ENCODE measurements at regions not wholly inside any gene's neighbourhood (a gene's known extent, or its start where the extent isn't known, plus 50 kb on each side); places are given as distances from the start of the nearest gene placed in this dataset.
"Not testable (repeated sequence)": the region's sequence is repeated elsewhere in the genome, so short reads cannot be mapped to it uniquely, and the experiment has no call there.

GRCh38 chr7:56449762-56450161, 333.5 kb upstream of the NUPR2 start:
- DNase-seq: no peak

DNA sequence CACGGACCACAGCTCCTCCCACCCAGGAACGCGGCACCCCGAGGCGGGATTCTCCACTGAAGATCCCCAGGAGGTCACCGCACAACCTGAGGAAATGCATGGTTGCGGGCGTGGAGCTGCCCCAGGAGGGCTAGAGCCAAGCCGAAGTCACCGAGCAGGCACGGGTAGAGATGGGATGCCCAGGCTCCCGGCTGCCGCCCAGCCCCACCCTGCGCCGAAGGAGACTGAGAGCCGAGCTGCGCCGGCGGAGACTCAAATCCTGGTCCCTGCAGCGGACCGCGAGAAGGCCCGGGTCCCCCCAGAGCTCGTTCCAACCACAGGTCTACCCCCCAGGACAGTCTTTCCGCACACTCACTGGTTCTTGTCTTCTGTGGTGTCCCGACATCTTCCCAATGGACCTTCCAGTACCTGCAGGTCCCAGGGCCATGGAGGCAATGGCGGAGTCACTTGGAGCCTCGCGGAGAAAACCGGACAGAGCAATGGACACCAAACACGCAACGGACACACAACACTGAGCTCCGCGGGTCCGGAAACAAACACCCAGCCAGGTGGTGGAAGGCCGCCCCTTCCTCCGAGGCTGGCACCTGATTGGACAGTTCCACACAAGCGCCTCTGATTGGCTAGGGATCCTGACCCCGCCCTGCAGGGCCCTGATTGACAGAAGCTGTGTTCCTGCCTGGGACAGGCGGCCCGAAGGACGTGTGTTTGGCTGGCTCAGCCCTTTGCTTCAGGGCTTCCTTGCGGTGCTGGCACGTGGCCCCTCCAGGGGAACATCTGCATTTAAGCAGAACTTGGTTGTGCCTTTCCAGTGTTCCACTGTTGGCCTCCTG, 331.9 kb upstream of the NUPR2 start:
- no peak for DNase-seq

DNA sequence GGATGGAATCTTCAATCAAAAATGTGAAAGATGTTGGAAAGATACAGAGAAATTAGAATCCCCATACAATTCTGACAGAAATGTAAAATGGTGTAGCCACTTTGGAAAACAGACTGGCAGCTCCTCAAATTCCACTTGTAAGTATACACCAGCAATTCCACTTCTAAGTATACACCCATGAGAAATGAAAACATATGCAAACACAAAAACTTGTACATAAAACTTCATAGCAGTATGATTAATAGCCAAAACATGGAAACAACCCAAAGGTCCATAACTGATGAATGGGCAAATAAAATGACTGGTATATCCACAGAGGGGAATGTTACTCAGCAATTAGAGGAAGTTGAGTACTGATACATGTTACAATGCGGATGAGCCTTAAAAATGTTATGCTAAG, 304.3 kb upstream of the NUPR2 start:
- not testable (repeated sequence) for DNase-seq

GRCh38 chr7:56375173-56375572, 259.0 kb upstream of the NUPR2 start:
- no peak for DNase-seq

DNA sequence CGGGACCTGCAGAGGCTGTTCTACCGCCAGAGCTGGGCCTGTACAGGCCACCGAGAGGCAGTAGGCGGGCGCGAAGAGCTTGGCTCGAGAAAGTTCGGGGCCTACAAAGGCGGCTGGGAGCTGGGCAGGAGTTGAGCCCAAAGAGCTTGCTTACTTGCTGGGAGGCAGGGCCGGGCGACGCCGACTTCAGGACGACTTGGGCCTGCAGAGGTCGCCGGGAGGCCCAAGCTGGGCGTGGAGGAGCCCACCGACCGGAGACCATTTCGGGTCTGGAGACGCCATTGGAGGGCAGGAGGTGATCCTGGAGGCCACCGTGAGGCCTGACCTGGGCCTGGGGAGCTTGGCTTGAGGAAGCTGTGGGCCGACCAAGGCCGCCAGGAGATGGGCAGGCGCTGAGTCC, 258.4 kb upstream of the NUPR2 start:
- DNase-seq: not testable (repeated sequence)

- peak; percentile 43 for DNase-seq
These were observed 257.1 kb upstream of the NUPR2 start for GRCh38 chr7:56373314-56373713.

DNA sequence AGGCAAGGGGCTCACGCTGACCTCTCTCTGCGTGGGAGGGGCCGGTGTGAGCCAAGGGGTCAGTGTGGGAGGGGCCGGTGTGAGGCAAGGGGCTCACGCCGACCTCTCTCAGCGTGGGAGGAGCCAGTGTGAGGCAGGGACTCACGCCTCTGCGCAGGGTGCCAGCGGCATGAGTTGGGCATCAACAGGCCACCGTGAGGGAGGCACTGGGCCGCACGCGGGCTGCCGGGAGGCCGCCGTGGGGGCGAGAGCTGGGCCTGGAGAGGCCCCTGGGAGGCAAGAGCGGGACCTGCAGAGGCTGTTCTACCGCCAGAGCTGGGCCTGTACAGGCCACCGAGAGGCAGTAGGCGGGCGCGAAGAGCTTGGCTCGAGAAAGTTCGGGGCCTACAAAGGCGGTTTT, 255.6 kb upstream of the NUPR2 start:
- peak; percentile 13 for DNase-seq

DNA sequence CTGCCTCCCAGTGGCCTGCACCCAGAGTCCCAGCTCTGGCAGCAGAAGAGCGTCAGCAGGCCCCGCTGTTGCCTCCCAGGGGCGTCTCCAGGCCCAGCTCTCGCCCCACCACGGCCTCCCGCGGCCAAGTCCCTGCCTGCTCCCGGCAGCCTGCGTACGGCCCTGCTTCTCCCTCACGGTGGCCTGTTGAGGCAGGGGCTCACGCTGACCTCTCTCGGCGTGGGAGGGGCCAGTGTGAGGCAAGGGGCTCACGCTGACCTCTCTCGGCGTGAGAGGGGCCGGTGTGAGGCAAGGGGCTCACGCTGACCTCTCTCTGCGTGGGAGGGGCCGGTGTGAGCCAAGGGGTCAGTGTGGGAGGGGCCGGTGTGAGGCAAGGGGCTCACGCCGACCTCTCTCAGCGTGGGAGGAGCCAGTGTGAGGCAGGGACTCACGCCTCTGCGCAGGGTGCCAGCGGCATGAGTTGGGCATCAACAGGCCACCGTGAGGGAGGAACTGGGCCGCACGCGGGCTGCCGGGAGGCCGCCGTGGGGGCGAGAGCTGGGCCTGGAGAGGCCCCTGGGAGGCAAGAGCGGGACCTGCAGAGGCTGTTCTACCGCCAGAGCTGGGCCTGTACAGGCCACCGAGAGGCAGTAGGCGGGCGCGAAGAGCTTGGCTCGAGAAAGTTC, 254.1 kb upstream of the NUPR2 start:
- not testable (repeated sequence) for DNase-seq

- not testable (repeated sequence) for DNase-seq
These were observed 251.7 kb upstream of the NUPR2 start for GRCh38 chr7:56367914-56368313.

DNA sequence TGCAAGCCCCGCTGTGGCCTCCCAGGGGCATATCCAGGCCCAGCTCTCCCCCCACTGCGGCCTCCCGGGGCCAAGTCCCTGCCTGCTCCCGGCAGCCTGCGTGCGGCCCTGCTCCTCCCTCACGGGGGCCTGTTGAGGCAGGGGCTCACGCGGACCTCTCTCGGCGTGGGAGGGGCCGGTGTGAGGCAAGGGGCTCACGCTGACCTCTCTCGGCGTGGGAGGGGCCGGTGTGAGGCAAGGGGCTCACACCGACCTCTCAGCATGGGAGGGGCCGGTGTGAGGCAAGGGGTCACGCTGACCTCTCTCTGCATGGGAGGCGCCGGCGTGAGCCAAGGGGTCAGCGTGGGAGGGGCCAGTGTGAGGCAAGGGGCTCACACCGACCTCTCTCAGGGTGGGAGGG, 251.2 kb upstream of the NUPR2 start:
- not testable (repeated sequence) for DNase-seq

DNA sequence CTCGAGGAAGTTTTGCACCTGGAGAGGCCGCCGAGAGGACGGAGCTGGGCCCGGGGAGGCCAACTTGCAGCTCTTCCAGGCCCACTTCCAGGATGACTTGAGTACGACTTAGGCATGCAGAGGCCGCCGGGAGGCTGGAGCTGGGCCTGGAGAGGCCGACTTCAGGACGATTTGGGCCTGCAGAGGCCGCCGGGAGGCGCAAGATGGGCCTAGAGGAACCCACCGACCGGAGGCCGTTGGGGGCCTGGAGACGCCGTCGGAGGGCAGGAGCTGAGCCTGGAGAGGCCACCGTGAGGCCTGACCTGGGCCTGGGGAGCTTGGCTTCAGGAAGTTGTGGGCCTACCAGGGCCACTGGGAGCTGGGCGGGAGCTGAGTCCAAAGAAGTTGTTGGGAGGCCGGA, 250.5 kb upstream of the NUPR2 start:
- DNase-seq: not testable (repeated sequence)

- not testable (repeated sequence) for DNase-seq
These were observed 236.4 kb upstream of the NUPR2 start for GRCh38 chr7:56352576-56352975.

DNA sequence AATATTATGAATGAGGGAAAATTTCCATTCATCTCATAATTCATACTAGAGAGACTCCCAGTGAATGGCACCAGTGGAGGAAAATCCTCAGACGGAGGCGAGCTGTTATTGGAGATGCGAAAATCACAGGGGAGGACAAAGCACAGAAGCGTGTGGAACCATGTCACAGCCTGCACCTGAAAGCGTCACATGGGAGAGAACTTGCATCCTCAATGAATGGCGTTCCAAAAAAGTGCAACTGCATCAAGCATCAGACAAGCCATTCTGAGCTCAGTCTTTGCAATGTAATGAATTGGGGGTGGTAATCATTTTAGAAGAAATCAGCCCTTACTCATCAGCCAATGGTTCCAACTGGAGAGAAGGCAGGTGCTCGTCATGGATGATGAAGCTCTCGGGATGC, 235.0 kb upstream of the NUPR2 start:
- not testable (repeated sequence) for DNase-seq

DNA sequence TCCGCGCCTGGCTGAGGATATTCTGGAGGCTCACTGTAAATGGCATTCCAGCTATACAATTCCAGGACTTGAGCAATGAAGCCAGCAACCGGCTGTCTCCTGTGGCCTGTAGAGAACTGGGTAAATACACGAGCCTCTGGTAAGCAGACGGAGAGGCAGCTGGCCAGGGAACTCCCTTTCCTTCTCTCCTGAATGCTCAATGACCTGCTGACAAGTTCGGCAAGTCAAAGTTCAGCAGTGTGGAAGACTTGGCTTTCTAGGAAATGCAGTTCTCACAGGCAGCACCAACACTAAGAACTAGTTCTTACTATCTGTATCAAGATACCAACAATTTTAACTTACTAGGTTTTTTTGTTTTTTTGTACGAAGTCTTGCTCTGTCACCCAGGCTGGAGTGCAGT, 232.1 kb upstream of the NUPR2 start:
- DNase-seq: not testable (repeated sequence)

DNA sequence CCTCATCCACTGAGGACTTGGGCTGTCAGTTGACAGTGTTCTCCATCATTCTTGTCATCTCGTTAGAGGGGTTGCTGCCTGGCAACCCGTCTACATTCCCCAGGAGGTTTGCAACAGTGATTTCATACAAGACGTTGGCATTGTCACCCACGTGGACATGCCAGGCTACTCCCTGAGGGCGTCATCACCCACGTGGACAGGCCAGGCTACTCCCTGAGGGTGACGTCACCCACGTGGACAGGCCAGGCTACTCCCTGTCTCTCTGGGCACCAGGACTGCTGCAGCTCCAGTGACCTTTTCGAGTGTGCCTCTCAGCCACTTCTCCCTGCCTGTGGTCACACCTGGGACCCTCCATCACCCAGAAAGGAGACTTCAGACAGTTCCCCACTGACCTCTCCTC, 212.1 kb upstream of the NUPR2 start:
- not testable (repeated sequence) for DNase-seq

DNA sequence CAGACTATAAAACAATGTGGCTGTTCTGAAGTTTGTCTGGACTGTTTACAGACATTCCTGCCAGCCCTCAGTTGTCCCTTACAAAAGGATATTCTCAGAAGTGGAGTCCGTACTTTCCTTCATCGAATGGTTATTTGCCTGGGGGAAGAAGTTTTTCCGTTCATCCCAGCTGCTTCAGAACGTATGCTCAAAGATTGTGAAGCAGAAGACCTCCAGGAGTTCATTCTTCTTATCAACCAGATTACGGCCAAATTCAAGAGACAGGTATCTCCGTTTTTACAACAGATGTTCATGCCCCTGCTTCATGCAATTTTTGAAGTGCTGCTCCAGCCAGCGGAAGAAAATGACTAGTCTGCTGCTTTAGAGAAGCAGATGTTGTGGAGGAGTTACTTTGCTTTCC, 174.3 kb upstream of the NUPR2 start:
- DNase-seq: no peak

- DNase-seq: no peak
These were observed 171.4 kb upstream of the NUPR2 start for GRCh38 chr7:56287429-56288138.

GRCh38 chr7:56256108-56256507, 139.9 kb upstream of the NUPR2 start:
- no peak for DNase-seq

DNA sequence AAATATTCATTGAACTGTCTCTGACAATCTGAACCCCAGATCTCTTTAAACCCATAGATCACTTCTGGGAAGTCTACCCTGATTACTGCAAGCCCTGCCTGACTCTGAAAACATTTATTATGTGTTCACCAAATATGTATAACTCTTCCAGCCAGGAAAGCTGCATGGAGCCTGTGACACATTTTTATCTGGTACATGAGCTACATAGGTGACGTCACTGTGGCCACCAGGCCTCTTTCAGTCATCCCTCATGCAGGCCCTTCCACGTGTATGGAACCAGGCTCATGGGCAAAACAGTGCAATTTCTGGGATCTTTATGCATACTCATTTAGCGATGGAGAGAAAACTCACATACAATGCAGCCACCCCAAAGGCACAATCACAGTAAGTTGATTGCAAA, 133.9 kb upstream of the NUPR2 start:
- no peak for DNase-seq

DNA sequence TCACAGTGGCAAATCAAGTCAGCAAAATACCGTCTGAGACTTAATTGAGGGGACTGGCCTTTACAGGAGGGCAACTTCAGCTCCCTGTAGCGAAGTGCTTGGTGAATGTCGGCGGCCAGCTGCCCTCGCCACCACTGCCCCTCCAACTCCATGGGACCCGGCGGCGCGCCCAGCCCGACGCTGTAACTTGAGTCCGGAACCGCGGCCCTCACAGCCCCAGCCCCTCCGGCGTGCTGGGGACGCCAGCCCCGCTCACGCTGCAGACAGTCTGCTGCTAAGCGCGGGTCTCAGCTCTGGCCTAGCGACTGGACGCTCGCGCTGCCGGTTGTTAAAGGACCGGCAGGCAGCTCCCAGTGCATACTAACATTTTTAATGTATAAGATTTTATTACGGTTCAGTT, 113.4 kb upstream of the NUPR2 start:
- no peak for DNase-seq

GRCh38 chr7:56222866-56223265, 106.6 kb upstream of the NUPR2 start:
- no peak for DNase-seq

DNA sequence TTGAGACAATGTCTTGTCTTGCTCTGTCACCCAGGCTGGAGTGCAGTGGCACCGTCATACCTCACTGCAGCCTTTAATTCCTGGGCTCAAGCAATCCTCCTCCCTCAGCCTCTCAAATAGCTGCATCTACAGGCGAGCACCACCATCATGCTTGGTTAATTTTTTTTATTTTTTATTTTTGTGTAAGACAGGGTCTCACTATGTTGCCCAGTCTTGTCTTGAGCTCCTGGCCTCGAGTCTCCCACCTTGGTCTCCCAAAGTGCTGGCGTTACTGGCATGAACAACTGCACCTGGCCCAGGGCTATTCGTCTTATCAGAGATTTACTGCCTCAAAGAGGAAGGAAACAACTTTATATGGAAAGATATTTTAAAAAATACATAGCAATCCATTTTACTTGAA, 102.8 kb upstream of the NUPR2 start:
- no peak for DNase-seq

DNA sequence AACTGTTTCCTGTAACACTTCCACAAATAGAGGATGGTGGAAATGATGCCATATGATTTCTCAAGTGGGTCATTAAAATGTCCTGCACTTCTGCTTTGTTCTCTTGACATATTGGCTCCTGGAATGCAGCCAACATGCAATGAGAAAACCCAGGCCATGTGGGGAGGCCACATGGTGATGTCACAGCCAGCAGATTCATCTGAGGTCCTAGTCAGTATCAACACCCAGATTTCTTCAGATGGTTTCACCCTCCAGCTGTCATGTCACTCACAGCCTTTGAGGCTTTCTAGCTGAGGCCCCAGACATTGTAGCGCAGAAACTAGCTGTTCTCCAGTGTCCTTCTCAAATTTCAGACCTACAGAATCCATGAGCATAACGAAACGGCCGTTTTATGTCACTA, 102.3 kb upstream of the NUPR2 start:
- no peak for DNase-seq

- no peak for DNase-seq
These were observed 97.4 kb upstream of the NUPR2 start for GRCh38 chr7:56213574-56213973.
